ENCODE measurements at regions not wholly inside any gene's neighbourhood (a gene's known extent, or its start where the extent isn't known, plus 50 kb on each side); places are given as distances from the start of the nearest gene placed in this dataset.
"Not testable (repeated sequence)": the region's sequence is repeated elsewhere in the genome, so short reads cannot be mapped to it uniquely, and the experiment has no call there.

DNA sequence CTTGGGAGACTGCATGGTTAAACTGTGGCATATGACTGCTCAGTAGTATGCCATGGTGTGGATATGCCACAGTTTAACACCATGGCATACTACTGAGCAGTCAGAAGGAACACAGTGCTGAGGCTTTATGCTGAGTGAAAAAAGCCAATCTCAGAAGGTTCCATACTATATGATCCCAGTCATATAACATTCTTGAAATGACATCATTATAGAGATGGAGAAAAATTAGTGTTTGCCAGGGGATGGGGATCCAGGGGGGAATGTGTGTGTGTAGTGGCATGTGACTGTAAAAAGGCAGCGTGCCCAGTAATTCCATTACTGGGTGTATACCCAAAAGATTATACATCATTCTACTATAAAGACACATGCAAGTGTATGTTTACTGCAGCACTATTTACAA is 85.8 kb downstream of the FOXF2 start:
- Histone ChIP-seq H3K36me3 (replicated peaks; ENCODE audit: control insufficient read depth, insufficient read depth, low read length) (no peaks in the 10 kb centered on the region), H3K4me3 (ENCODE audit: insufficient read depth, low read depth, low read length) (no peak overlapping the region), H3K27me3 (ENCODE audit: control insufficient read depth, insufficient read depth, low read length) (no peaks in the 10 kb centered on the region)
- no peak for DNase-seq

DNA sequence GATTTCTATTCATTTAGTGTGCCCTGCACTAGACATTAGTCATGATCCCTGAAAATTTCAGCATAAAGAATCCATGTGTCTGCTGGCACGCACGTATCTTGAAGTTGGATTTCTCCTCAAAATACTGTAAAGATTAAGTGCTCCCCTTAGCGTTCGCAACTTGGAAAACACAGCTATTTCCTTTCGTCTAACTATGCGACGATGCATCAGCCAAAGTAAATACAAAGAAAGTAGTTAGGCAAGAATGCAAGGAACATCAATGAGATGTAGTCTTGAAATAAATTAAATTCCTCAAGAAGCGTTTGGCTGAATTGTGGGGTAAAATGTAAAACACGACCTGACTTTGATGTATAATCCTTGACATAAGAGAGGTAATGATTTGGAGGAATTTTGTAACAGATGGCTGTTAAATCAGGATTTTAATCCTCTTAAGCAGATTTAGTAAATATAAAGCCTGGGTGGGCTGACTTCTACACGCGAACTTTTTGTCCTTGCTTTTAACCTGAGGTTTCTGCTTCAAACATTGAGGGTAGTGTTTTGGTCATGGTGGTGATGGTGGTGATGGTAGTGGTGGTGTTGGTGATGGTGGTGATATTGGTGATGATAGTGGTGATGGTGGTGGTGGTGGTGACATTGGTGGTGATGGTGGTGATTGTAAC is 88.2 kb downstream of the FOXF2 start:
- H3K4me3 ChIP-seq (ENCODE audit: insufficient read depth, low read depth, low read length), result no peak overlapping the region
- no peaks in the 10 kb centered on the region for H3K36me3 ChIP-seq (replicated peaks; ENCODE audit: control insufficient read depth, insufficient read depth, low read length)
- no peaks in the 10 kb centered on the region for H3K27me3 ChIP-seq (ENCODE audit: control insufficient read depth, insufficient read depth, low read length)
- no peak for DNase-seq

DNA sequence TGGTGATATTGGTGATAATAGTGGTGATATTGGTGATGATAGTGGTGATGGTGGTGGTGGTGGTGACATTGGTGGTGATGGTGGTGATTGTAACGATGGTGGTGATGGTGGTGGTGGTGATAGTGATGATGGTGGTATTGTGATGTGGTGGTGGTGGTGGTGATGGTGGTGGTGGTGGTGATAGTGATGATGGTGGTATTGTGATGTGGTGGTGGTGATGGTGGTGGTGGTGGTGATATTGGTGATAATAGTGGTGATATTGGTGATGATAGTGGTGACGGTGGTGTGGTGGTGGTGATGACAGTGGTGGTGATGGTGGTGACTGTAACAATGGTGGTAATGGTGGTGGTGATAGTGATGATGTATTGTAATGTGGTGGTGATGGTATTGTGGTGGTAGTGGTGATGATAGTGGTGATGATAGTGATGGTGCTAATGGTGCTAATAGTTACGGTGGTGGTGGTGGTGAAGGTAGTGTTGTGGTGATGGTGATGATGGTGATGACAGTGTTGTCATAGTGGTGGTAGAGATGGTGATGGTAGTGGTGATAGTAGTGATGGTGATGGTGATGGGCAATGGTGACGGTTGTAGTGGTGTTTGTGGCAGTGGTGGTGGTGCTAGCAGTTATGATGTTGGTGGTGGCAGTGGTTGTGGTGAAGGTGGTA is 88.9 kb downstream of the FOXF2 start:
- not testable (repeated sequence) for DNase-seq; H3K4me3 ChIP-seq (ENCODE audit: insufficient read depth, low read depth, low read length); H3K36me3 ChIP-seq (replicated peaks; ENCODE audit: control insufficient read depth, insufficient read depth, low read length); H3K27me3 ChIP-seq (ENCODE audit: control insufficient read depth, insufficient read depth, low read length)

DNA sequence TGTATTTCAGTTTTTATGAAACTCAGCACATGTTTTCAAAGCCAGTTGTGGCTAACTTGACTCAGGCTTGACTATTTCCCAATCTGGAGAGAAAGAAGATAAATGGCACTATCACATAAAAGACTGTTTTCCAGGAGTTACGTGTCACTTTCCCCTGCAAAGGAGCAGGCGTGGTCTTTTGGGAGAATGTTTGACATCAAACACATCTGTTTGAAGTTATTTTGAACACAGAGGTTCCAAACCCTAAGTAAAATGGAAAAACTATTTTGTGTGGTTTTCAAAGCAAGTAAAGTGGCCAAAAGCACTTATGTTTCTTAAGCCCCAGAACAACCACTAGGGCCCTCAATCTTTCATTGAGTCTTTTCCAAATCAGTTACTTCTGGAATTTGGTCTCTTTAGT is 89.7 kb downstream of the FOXF2 start:
- DNase-seq, result no peak
- Histone ChIP-seq H3K4me3 (ENCODE audit: insufficient read depth, low read depth, low read length) (no peak overlapping the region), H3K27me3 (ENCODE audit: control insufficient read depth, insufficient read depth, low read length) (no peaks in the 10 kb centered on the region), H3K36me3 (replicated peaks; ENCODE audit: control insufficient read depth, insufficient read depth, low read length) (no peaks in the 10 kb centered on the region)

DNA sequence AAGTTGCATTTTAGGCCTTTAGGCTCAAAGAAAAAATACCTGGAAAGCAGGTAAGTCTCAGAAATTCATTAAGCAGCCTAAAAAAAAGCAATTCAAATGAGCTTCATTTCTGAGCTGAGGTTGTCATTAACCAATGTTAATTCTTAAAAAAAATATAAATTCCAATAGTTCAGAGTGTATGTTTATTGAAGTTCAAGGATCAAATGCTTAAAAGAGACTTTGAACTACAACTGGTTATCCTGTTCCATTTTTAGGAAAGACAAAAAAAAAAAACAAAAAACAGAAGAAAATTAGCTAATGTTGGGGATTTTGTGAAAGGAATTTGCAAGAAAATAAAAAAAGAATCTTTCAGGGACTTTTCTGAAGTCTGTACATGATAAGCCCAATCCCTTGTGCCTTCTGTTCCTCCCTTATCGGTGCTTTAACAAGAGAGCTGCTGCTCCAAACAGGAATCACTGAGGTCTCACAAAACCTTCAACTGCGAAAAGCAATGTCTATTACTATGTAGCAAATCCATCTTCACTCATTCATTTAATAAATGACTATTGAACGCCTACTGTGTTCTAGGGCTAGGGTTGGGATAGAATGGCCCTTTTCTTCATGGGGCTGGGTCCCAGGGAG is 90.3 kb downstream of the FOXF2 start:
- no peak for DNase-seq
- Histone ChIP-seq H3K27me3 (ENCODE audit: control insufficient read depth, insufficient read depth, low read length) (no peaks in the 10 kb centered on the region), H3K36me3 (replicated peaks; ENCODE audit: control insufficient read depth, insufficient read depth, low read length) (no peaks in the 10 kb centered on the region), H3K4me3 (ENCODE audit: insufficient read depth, low read depth, low read length) (no peak overlapping the region)

DNA sequence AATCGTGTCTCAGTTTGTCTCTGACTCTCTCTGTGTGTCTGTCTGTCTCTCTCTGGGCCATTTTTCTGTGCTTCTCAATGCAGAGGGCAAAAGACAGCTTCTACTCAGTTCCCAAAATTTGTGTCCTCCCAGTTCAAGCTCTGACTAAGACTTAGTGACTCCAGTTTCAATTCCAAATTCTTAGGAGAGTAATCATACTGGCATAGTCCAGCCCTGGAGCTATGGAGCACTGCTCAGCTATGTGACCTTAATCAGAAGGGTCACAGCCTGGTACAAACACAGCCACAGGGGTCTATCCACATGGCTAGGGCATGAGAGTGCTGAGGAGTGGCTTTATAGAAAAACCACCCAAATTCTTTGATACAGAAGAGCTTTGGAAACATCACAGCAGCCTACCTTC is 91.9 kb downstream of the FOXF2 start:
- Histone ChIP-seq H3K27me3 (ENCODE audit: control insufficient read depth, insufficient read depth, low read length) (no peaks in the 10 kb centered on the region), H3K4me3 (ENCODE audit: insufficient read depth, low read depth, low read length) (no peak overlapping the region), H3K36me3 (replicated peaks; ENCODE audit: control insufficient read depth, insufficient read depth, low read length) (no peaks in the 10 kb centered on the region)
- no peak for DNase-seq

DNA sequence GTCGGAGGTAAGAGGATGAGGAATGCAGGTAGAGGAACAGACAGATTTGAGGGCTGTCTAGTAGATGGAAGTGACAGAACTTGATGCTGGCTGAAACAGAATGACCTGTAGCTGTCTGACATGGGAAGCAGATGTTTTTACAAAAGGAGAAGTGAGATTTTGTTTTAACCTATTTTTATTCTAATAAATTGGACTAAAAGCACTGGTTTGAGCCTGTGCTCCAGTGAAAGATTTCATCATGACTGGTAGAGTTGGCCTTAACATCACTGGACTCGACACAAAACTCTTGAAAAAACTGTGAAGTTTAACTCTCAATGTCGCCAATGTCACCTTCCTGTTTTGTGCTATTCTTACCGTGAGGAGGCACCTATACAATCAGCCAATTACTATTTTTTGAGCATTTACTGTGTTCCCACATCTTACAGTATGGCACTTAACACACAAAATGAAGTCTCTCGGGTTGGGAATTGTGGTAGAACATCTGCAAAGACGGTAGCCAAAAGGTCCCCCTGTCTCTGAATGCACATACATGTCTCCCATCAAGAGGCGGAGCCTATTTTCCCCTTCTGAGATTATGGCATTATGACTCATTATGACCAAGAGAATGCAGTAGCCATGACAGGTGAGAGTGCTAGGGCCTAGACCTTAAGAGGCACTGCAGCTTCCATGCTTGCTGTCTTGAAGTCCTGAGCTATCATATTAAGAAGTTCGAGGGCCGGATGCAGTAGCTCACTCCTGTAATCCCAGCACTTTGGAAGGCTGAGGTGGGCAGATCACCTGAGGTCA is 93.2 kb downstream of the FOXF2 start:
- Histone ChIP-seq H3K4me3 (ENCODE audit: insufficient read depth, low read depth, low read length) (no peak overlapping the region), H3K36me3 (replicated peaks; ENCODE audit: control insufficient read depth, insufficient read depth, low read length) (no peaks in the 10 kb centered on the region), H3K27me3 (ENCODE audit: control insufficient read depth, insufficient read depth, low read length) (no peaks in the 10 kb centered on the region)
- DNase-seq, result no peak

DNA sequence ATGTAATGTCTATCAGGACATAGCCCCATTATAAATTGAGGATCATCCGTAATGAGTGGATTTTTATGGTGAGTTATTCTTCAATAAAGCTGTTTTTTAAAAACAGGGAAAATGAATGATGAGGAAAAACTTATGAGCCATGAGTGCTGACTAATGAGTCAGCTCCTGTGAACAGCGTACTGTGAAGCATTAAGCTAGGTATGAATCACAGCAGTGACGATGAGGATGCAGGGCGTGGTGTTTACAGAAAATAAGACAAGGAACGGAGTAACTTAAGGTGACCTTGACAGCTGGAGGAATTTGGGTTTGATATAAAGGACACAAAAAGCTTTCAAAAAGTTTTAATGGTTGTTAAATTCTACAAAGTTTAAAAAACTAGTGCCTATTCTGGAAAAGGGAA is 96.3 kb downstream of the FOXF2 start:
- no peak for DNase-seq
- H3K4me3 ChIP-seq (ENCODE audit: insufficient read depth, low read depth, low read length), result no peak overlapping the region
- no peaks in the 10 kb centered on the region for H3K27me3 ChIP-seq (ENCODE audit: control insufficient read depth, insufficient read depth, low read length)
- no peaks in the 10 kb centered on the region for H3K36me3 ChIP-seq (replicated peaks; ENCODE audit: control insufficient read depth, insufficient read depth, low read length)

DNA sequence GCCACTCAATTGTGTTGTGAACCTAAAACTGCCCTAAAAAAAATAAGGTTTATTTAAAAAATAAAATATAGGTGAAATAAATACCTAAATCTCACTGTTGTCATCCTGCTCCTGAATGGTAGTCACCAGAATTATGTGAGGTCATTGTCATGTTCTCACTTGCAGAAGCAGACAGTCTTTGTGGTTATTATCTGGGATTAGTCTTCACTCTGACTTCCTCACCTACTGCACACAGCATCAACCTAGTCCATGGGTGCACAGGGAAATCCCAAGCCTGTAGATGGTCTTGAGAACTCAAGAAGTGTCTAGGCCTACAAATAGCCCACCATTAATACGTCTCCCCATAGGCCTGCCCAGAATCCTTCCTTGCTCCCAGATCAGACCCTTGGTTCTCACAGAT is 97.0 kb downstream of the FOXF2 start:
- no peaks in the 10 kb centered on the region for H3K27me3 ChIP-seq (ENCODE audit: control insufficient read depth, insufficient read depth, low read length)
- no peaks in the 10 kb centered on the region for H3K36me3 ChIP-seq (replicated peaks; ENCODE audit: control insufficient read depth, insufficient read depth, low read length)
- DNase-seq, result no peak
- H3K4me3 ChIP-seq (ENCODE audit: insufficient read depth, low read depth, low read length), result no peak overlapping the region

DNA sequence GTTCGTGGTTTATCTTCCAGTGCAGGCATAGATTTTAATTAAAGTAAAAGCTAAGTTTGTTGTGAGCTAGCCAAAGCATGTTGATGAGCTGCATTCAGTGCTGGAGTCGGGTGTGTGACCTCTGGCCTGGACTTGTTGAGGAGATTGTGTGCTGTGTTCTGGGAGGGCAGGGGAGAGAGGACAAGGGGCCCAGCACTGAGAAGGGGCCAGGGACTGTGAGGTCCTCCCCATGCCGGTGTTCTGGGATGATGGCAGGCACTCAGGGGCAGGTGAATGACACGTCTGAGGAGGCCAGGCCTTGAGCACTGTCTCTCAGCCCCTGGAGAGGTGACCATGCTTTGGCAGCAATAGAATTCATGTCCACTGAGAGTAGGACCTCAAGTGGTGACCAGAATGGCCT is 97.9 kb downstream of the FOXF2 start:
- DNase-seq, result no peak
- H3K36me3 ChIP-seq (replicated peaks; ENCODE audit: control insufficient read depth, insufficient read depth, low read length), result no peaks in the 10 kb centered on the region
- no peak overlapping the region for H3K4me3 ChIP-seq (ENCODE audit: insufficient read depth, low read depth, low read length)
- H3K27me3 ChIP-seq (ENCODE audit: control insufficient read depth, insufficient read depth, low read length), result no peaks in the 10 kb centered on the region

DNA sequence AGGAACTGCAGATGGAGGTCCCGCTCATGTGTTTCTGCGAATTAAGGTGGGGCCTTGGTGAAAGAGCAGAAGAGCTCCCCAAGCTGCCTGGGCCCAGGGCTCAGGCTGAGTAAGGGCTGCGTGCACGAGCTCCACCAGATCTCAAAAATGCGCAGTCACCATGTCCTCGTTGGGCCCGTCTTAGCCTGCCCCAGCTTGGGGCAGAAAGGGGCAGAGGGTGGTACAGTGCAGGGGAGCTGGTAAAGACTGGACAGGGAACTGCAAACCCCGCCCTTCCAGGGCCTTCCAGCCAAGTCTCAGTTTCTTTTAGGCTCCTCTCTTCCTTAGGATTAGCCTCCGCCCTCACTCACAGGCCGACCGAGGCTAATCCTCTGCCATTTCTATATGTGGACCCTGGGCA is 101.6 kb downstream of the FOXF2 start:
- DNase-seq, result no peak
- Histone ChIP-seq H3K36me3 (replicated peaks; ENCODE audit: control insufficient read depth, insufficient read depth, low read length) (no peaks in the 10 kb centered on the region), H3K4me3 (ENCODE audit: insufficient read depth, low read depth, low read length) (no peak overlapping the region), H3K27me3 (ENCODE audit: control insufficient read depth, insufficient read depth, low read length) (no peaks in the 10 kb centered on the region)

DNA sequence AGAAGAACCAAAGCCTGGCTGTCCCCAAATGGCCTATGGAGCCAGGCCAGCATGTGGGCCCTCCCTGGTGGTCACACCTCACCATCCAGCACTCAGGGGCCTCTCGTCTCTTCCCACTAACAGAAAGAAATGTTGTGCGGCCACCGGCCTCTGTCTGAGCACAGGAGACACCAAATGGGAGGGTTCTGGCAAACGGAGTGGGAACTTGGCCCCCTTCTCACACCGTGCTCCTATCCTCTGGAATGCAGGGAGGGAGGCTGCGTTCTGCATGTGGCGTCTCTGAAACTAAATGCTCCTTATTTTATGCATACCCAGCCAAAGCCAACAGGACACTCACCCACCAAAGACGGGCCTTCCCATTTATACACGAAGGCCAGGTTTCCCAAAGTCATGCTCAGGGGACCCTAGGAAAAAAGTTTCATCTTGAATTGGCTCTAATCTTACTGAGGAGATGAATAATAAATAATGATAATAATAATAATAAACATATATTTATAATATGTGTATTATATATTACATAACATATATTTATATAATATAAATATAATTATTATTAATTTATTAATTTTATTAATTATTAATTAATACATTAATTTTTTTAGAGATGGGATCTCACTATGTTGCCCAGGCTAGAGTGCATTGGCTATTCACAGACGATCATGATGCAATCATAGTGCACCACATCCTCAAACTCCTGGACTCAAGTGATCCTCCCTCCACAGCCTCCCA is 102.4 kb downstream of the FOXF2 start:
- no peaks in the 10 kb centered on the region for H3K27me3 ChIP-seq (ENCODE audit: control insufficient read depth, insufficient read depth, low read length)
- H3K36me3 ChIP-seq (replicated peaks; ENCODE audit: control insufficient read depth, insufficient read depth, low read length), result no peaks in the 10 kb centered on the region
- no peak for DNase-seq
- no peak overlapping the region for H3K4me3 ChIP-seq (ENCODE audit: insufficient read depth, low read depth, low read length)

DNA sequence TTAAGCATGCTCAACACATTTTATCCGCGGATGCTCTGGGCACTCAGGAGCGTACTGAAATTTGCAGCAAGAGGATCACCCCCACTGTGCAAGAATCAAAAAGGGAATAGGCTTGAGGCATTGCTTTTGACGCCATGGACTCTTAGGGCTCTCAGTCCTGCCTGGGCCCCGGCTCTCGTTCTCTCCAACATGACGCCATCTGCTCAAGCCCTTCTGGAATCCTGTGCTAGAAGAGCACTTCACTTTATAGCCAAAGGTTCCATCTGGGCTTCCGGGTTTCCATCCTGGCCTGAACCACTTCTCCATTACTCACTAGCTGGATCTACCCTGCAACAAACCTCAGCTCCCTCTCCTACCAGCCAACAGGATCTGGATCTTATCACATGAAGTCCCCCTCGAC is 105.3 kb downstream of the FOXF2 start:
- Histone ChIP-seq H3K27me3 (ENCODE audit: control insufficient read depth, insufficient read depth, low read length) (no peaks in the 10 kb centered on the region), H3K4me3 (ENCODE audit: insufficient read depth, low read depth, low read length) (no peak overlapping the region), H3K36me3 (replicated peaks; ENCODE audit: control insufficient read depth, insufficient read depth, low read length) (no peaks in the 10 kb centered on the region)
- DNase-seq, result no peak

DNA sequence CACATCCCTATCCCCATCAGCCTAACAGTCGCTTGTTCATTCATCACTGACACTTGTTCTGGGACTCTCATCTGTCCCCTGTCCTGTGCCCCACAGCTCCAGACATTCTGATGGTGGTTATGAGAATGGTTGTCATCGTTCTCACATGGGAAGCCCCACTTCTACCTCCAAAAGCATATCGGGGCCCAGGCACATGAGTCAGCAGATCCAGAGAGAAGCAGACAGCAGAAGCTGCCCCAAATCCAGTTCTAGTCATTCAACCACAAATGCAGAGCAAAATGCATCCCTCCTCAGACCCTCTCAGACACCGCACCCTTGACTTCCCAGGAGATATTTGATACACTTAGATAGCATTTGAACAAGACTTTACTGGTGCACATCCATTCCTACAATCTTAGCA is 106.0 kb downstream of the FOXF2 start:
- Histone ChIP-seq H3K36me3 (replicated peaks; ENCODE audit: control insufficient read depth, insufficient read depth, low read length) (no peaks in the 10 kb centered on the region), H3K4me3 (ENCODE audit: insufficient read depth, low read depth, low read length) (no peak overlapping the region), H3K27me3 (ENCODE audit: control insufficient read depth, insufficient read depth, low read length) (no peaks in the 10 kb centered on the region)
- no peak for DNase-seq
